Panc1 (cell line): ENCODE measurements at regions not wholly inside any gene's neighbourhood (a gene's known extent, or its start where the extent isn't known, plus 50 kb on each side); places are given as distances from the start of the nearest gene placed in this dataset.

Experiments used
- ATAC-seq: fragments of 200-7000 bp; cut with Tn5 transposase; 2 replicates; pipeline ENCODE4 v1.9.1; 2020; ENCODE audit warnings: mild to moderate bottlenecking, moderate library complexity
- BruUV-seq: library from RNA; stranded (reverse); fragments of 400-500 nt; replicated peaks from 2 replicates; lab custom pipeline; 2021; lab: Mats Ljungman, UMichigan
- CTCF ChIA-PET: fragments of 300-600 bp; sonication (Branson Sonifier 250); formaldehyde crosslinking; loops from one replicate; lab custom pipeline; 2022; ENCODE audit warnings: antibody characterized with exemption; lab: Charles Lee
- POLR2A ChIA-PET: fragments of 300-600 bp; sonication (Branson Sonifier 250); formaldehyde crosslinking; loops from one replicate; lab custom pipeline; 2022; ENCODE audit warnings: antibody characterized with exemption; lab: Charles Lee
- DNase-seq: peaks from one replicate; pipeline ENCODE4 v3.0.0-alpha.2; 2010; ENCODE audit warnings: low read depth, low spot score
- H3K27ac ChIP-seq: 2 replicates; pipeline ENCODE4 v1.5.1; 2011; ENCODE audit warnings: mild to moderate bottlenecking, low read length, inconsistent platforms
- H3K27me3 ChIP-seq: fragments of 200-500 bp; sonication (Bioruptor generic); 2 replicates; pipeline ENCODE4 v1.6.0; 2014; ENCODE audit warnings: low read length, inconsistent platforms; ENCODE audit not compliant: control insufficient read depth, insufficient read depth
- H3K36me3 ChIP-seq: fragments of 200-500 bp; sonication (Bioruptor generic); 2 replicates; pipeline ENCODE4 v1.5.1; 2014; ENCODE audit warnings: inconsistent platforms, mild to moderate bottlenecking, low read length, moderate library complexity; ENCODE audit not compliant: control insufficient read depth, insufficient read depth
- H3K4me1 ChIP-seq: 2 replicates; pipeline ENCODE4 v1.5.1; 2011; ENCODE audit warnings: inconsistent platforms, mild to moderate bottlenecking, low read length, moderate library complexity; ENCODE audit not compliant: control insufficient read depth, insufficient read depth
- H3K4me3 ChIP-seq, 2 experiments: 2 replicates each; pipeline ENCODE4 v1.5.1; 2011 to 2012; ENCODE audit warnings: low read depth in 2 of 2, low read length in 2 of 2, mild to moderate bottlenecking in 2 of 2, inconsistent platforms in 1 of 2, moderate library complexity in 1 of 2
- H3K9me3 ChIP-seq: fragments of 200-500 bp; sonication (Bioruptor generic); 2 replicates; pipeline ENCODE4 v1.5.1; 2014; ENCODE audit warnings: low read depth, mild to moderate bottlenecking, inconsistent platforms, low read length, moderate library complexity; ENCODE audit not compliant: control insufficient read depth, insufficient read depth
- CTCF ChIP-seq: fragments of 450-650 bp; IDR thresholded peaks from 2 replicates; pipeline ENCODE4 v1.5.1; 2017; ENCODE audit warnings: mild to moderate bottlenecking
- POLR2AphosphoS5 ChIP-seq: IDR thresholded peaks from 2 replicates; pipeline ENCODE4 v1.6.1; 2012; ENCODE audit warnings: mild to moderate bottlenecking, low read depth, low read length, moderate library complexity
- SIN3A ChIP-seq: IDR thresholded peaks from 2 replicates; pipeline ENCODE4 v1.6.1; 2012; ENCODE audit warnings: low read depth, mild to moderate bottlenecking, low read length, moderate library complexity, borderline replicate concordance; ENCODE audit not compliant: insufficient read depth
- TCF7L2 ChIP-seq: IDR thresholded peaks from 2 replicates; pipeline ENCODE4 v1.6.1; 2011; ENCODE audit warnings: mild to moderate bottlenecking, low read depth, low read length, inconsistent platforms
- in situ Hi-C: cut with HindIII; loops from 2 replicates; pipeline ENCODE4 v1.10.0; 2016; ENCODE audit warnings: low sequenced_read_pairs, low pct_unique_long_range_greater_than_20kb
- intact Hi-C: fragments of 100-400 bp; cut with micrococcal nuclease; formaldehyde crosslinking; loops from one replicate; pipeline ENCODE4 v1.10.0; 2022; ENCODE audit not compliant: unreplicated experiment
- TF ChIP-seq, protein P1 (sequence below), 2 experiments: IDR thresholded peaks; 2 replicates each; pipeline ENCODE4 v1.6.1; 2011 to 2012; ENCODE audit warnings: low read depth in 2 of 2, control low read depth in 1 of 2, low read length in 1 of 2, mild to moderate bottlenecking in 1 of 2, moderate library complexity in 1 of 2; ENCODE audit not compliant: insufficient read depth in 1 of 2

DNA sequence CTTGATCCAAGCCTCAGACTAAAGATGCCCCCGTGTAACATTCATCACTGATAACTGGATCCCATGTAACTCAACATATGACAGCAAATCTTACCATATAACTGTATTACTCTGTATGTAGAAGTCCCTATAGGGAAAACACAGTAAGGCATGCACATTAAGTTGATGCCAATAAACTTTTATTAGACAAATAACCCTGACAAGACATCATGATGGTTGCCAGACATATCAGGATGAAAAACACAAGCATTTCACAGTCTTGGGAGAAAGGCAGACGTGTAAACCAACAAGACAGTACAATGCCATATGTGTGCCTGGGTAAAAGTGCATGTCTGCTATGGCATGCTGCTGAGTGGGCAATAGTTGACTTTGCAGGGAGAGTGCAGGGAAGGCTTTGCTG, 142.2 kb downstream of the HERPUD2 start:
- ATAC-seq = no peak
- TF ChIP-seq TCF7L2 (no peak), CTCF (no peak), SIN3A (no peak), POLR2AphosphoS5 (no peak)
- TF ChIP-seq, protein P1, sequence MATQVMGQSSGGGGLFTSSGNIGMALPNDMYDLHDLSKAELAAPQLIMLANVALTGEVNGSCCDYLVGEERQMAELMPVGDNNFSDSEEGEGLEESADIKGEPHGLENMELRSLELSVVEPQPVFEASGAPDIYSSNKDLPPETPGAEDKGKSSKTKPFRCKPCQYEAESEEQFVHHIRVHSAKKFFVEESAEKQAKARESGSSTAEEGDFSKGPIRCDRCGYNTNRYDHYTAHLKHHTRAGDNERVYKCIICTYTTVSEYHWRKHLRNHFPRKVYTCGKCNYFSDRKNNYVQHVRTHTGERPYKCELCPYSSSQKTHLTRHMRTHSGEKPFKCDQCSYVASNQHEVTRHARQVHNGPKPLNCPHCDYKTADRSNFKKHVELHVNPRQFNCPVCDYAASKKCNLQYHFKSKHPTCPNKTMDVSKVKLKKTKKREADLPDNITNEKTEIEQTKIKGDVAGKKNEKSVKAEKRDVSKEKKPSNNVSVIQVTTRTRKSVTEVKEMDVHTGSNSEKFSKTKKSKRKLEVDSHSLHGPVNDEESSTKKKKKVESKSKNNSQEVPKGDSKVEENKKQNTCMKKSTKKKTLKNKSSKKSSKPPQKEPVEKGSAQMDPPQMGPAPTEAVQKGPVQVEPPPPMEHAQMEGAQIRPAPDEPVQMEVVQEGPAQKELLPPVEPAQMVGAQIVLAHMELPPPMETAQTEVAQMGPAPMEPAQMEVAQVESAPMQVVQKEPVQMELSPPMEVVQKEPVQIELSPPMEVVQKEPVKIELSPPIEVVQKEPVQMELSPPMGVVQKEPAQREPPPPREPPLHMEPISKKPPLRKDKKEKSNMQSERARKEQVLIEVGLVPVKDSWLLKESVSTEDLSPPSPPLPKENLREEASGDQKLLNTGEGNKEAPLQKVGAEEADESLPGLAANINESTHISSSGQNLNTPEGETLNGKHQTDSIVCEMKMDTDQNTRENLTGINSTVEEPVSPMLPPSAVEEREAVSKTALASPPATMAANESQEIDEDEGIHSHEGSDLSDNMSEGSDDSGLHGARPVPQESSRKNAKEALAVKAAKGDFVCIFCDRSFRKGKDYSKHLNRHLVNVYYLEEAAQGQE (IDR thresholded peaks at IDR 0.05; ENCODE audit: insufficient read depth in 1 of 2, low read depth in 2 of 2, low read length in 1 of 2) = no peak
- H3K36me3 ChIP-seq = no peaks in the 10 kb centered on the region
- no TSS peak for BruUV-seq
- H3K27me3 ChIP-seq = peaks cover 12% of the 10 kb centered on the region
- no peaks in the 10 kb centered on the region for H3K4me1 ChIP-seq
- H3K4me3 ChIP-seq = no peak overlapping the region
- H3K9me3 ChIP-seq = no peaks in the 10 kb centered on the region
- H3K27ac ChIP-seq = no peak overlapping the region
- intact Hi-C loops = no loop called here
- in situ Hi-C loops = no loop called here
- CTCF ChIA-PET = no interaction called here
- DNase-seq = no peak
- POLR2A ChIA-PET = no interaction called here

- no peak for ATAC-seq
- H3K27me3 ChIP-seq = peaks cover 22% of the 10 kb centered on the region
- intact Hi-C loops = no loop called here
- CTCF ChIA-PET = no interaction called here
- no peak overlapping the region for H3K27ac ChIP-seq
- no peak for DNase-seq
- in situ Hi-C loops = no loop called here
- no TSS peak for BruUV-seq
- POLR2A ChIA-PET = no interaction called here
- H3K36me3 ChIP-seq = no peaks in the 10 kb centered on the region
- no peaks in the 10 kb centered on the region for H3K4me1 ChIP-seq
- no peak overlapping the region for H3K4me3 ChIP-seq
- TF ChIP-seq TCF7L2 (no peak), SIN3A (no peak), CTCF (no peak), POLR2AphosphoS5 (no peak)
- TF ChIP-seq, protein P1 (IDR thresholded peaks at IDR 0.05; ENCODE audit: insufficient read depth in 1 of 2, low read depth in 2 of 2, low read length in 1 of 2) = no peak
- H3K9me3 ChIP-seq = no peaks in the 10 kb centered on the region
Measured at GRCh38 chr7:35551321-35552081, 143.4 kb downstream of the HERPUD2 start.
